Spinal cord (tissue), 9 donors: ENCODE measurements at regions not wholly inside any gene's neighbourhood (a gene's known extent, or its start where the extent isn't known, plus 50 kb on each side); places are given as distances from the start of the nearest gene placed in this dataset.

ENCODE experiments used
- DNase-seq, 6 donors: peaks; one replicate each; pipeline versions ENCODE4 v3.0.0 to v3.0.0-alpha.2; 2013 to 2015; ENCODE audit warnings: low spot score in 6 of 6, low read depth in 4 of 6
- H3K27ac ChIP-seq: one replicate; pipeline ENCODE4 v1.5.1; 2013; ENCODE audit warnings: low read depth, low read length, control low read depth
- H3K27me3 ChIP-seq: one replicate; pipeline ENCODE4 v1.6.1; 2013; ENCODE audit warnings: low read length; ENCODE audit not compliant: control insufficient read depth, insufficient read depth
- H3K36me3 ChIP-seq: one replicate; pipeline ENCODE4 v1.6.1; 2013; ENCODE audit warnings: low read length; ENCODE audit not compliant: control insufficient read depth, insufficient read depth
- H3K4me1 ChIP-seq: one replicate; pipeline ENCODE4 v1.6.1; 2013; ENCODE audit warnings: low read length; ENCODE audit not compliant: control insufficient read depth, insufficient read depth
- H3K4me3 ChIP-seq: one replicate; pipeline ENCODE4 v1.5.1; 2013; ENCODE audit warnings: low read depth, low read length, control low read depth
- H3K9me3 ChIP-seq: one replicate; pipeline ENCODE4 v1.6.1; 2013; ENCODE audit warnings: low read length; ENCODE audit not compliant: control insufficient read depth, insufficient read depth
- WGBS: methylation state at CpG from one replicate; pipeline ENCODE4 v1.1.5; 2013; ENCODE audit warnings: missing lambda C conversion rate; ENCODE audit not compliant: insufficient coverage; 5-methylcytosine and 5-hydroxymethylcytosine counted together
- donor health status: healthy.

DNA sequence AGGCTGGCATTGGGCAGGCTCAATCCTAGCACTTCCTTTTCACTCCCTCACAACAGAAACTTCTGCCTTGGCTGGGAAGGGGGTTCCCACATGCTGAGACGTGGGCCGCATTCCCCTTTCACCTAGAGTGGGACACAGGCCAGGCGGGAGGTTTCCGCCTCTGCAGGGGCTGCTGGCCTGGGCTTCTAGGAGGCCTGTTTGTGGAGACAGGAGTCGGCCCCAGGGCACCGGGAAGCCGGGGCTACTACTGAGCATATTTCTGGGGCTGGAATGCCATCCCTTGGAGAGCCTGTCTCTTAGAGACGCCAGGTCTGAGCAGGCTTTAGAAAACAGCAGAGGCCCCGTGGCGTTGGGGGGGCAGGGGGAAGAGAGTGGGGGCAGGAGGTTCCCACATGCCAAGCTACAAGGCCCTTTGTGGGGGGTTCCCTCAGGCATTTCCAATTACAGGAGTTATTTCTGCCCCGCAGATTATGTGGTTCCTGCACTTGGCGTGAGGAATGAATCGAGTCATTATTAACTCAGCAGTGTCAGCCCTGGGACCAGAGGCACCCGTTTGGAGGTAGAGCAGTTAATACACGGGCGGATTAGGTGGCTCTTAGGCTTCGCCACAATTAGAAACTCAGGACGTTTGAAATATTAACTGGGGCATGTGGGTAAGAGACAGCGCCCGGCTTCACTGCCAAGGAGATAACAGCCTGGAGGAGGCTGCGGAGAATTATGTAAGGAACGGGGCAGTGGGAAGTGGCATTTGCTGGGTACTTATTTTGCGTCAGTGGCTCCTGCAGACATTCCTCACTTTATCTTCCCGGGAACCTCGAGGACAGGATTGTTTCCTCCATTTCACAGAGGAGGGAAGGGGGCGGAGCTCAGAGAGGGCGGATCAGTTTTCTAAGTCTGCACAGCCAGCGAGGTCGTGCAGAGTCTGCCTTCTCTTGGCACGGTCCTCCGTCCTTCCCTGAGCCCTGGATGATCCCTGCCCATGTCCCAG is 162.5 kb downstream of the MAF start:
- H3K4me3 ChIP-seq, result no peak overlapping the region
- no peaks in the 10 kb centered on the region for H3K27me3 ChIP-seq
- H3K4me1 ChIP-seq, result peaks cover 23% of the 10 kb centered on the region
- peak in 5 of 6 donors; percentile 55 to 89 (median 71) for DNase-seq
- WGBS, result 10% methylated on average over 27 of the region's 31 CpGs
- no peaks in the 10 kb centered on the region for H3K36me3 ChIP-seq
- H3K9me3 ChIP-seq, result no peaks in the 10 kb centered on the region
- peak overlapping the region; percentile 16 for H3K27ac ChIP-seq

DNA sequence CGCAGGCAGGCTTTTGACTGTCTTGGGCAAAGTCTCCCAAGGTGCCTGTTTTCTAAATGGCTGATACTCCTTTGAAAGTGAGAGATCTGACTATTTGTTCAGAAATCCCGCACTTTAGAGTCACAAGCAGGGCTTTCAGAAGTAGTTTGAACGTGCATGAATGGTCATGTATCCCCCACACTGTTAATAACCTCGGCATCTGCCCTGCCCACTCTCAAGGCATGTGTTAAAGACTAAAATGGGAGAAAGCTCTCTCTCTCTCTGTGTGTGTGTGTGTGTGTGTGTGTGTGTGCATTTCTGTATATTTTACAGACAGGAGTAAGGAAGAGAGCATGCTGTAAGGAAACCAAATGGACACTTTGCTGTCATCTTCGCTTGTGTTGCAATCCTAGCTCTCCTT is 163.7 kb downstream of the MAF start:
- Histone ChIP-seq H3K27me3 (no peaks in the 10 kb centered on the region), H3K27ac (no peak overlapping the region), H3K4me3 (no peak overlapping the region), H3K4me1 (peaks cover 23% of the 10 kb centered on the region), H3K36me3 (no peaks in the 10 kb centered on the region), H3K9me3 (no peaks in the 10 kb centered on the region)
- WGBS, result 86% methylated on average over 1 of the region's 5 CpGs
- DNase-seq, result no peak

DNA sequence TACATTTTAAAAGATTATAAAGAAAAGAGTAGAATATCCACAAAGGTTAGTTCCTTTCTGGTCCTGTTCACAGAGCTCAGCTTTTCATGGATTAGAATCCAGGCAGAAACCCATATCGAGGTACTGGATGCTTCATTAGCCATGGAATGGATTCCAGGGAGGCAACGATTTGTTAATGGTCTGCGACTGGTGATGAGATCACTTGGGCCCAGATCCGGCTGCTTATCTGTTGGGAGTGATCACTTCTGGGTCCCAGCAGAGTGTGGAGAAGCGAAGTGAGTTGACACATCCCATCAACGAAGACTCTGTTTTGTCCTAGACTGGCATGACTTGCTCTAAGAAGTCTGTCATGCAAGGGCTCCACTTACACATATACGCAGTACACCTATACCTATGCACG is 165.8 kb downstream of the MAF start:
- 87% methylated on average over 8 of the region's 8 CpGs for WGBS
- Histone ChIP-seq H3K4me1 (peaks cover 33% of the 10 kb centered on the region), H3K36me3 (no peaks in the 10 kb centered on the region), H3K27ac (no peak overlapping the region), H3K27me3 (no peaks in the 10 kb centered on the region), H3K4me3 (no peak overlapping the region), H3K9me3 (no peaks in the 10 kb centered on the region)
- DNase-seq, result no peak

DNA sequence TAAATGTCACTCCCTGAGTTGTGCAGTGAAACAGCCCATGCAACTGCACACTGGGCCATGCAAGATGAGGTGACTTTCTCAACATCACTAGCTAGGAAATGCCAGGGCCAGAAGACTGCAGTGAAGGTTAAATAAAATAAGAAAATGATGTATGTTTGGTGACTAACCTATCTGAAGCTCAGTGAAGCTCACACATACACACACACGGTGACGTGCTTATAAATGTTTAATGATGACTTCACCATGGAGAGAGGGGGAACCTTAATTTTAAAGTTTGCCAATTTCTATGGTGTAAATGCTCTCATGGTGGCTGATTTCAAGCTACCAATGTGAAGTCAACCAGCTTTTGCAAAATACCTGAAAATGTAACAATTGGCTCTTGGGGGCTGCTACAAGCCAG is 166.4 kb downstream of the MAF start:
- Histone ChIP-seq H3K4me3 (no peak overlapping the region), H3K36me3 (no peaks in the 10 kb centered on the region), H3K4me1 (peaks cover 39% of the 10 kb centered on the region), H3K27me3 (no peaks in the 10 kb centered on the region), H3K27ac (no peak overlapping the region), H3K9me3 (no peaks in the 10 kb centered on the region)
- WGBS, result no CpG with 5 or more reads among the region's 2 CpGs
- no peak for DNase-seq

GRCh38 chr16:79431923-79432322 is 168.6 kb downstream of the MAF start:
- no peaks in the 10 kb centered on the region for H3K36me3 ChIP-seq
- peaks cover 22% of the 10 kb centered on the region for H3K4me1 ChIP-seq
- WGBS, result 100% methylated on average over 1 of the region's 4 CpGs
- H3K27me3 ChIP-seq, result no peaks in the 10 kb centered on the region
- H3K9me3 ChIP-seq, result no peaks in the 10 kb centered on the region
- no peak overlapping the region for H3K4me3 ChIP-seq
- no peak overlapping the region for H3K27ac ChIP-seq
- DNase-seq, result no peak

GRCh38 chr16:79430191-79430678 is 170.3 kb downstream of the MAF start:
- peak in 3 of 6 donors; percentile 20 to 80 (median 55) for DNase-seq
- WGBS, result 42% methylated on average over 7 of the region's 12 CpGs
- H3K27me3 ChIP-seq, result no peaks in the 10 kb centered on the region
- no peaks in the 10 kb centered on the region for H3K9me3 ChIP-seq
- peaks cover 18% of the 10 kb centered on the region for H3K4me1 ChIP-seq
- H3K27ac ChIP-seq, result no peak overlapping the region
- no peak overlapping the region for H3K4me3 ChIP-seq
- no peaks in the 10 kb centered on the region for H3K36me3 ChIP-seq

GRCh38 chr16:79429381-79430190 is 171.0 kb downstream of the MAF start:
- Histone ChIP-seq H3K9me3 (no peaks in the 10 kb centered on the region), H3K4me1 (peaks cover 18% of the 10 kb centered on the region), H3K27me3 (no peaks in the 10 kb centered on the region), H3K4me3 (no peak overlapping the region), H3K27ac (no peak overlapping the region), H3K36me3 (no peaks in the 10 kb centered on the region)
- peak in 3 of 6 donors; percentile 43 to 90 (median 64) for DNase-seq
- WGBS, result 35% methylated on average over 8 of the region's 16 CpGs

GRCh38 chr16:79426663-79427062 is 173.9 kb downstream of the MAF start:
- H3K36me3 ChIP-seq, result no peaks in the 10 kb centered on the region
- no peak overlapping the region for H3K27ac ChIP-seq
- DNase-seq, result no peak
- H3K4me1 ChIP-seq, result peaks cover 18% of the 10 kb centered on the region
- H3K9me3 ChIP-seq, result no peaks in the 10 kb centered on the region
- H3K4me3 ChIP-seq, result no peak overlapping the region
- no peaks in the 10 kb centered on the region for H3K27me3 ChIP-seq
- 71% methylated on average over 5 of the region's 6 CpGs for WGBS

DNA sequence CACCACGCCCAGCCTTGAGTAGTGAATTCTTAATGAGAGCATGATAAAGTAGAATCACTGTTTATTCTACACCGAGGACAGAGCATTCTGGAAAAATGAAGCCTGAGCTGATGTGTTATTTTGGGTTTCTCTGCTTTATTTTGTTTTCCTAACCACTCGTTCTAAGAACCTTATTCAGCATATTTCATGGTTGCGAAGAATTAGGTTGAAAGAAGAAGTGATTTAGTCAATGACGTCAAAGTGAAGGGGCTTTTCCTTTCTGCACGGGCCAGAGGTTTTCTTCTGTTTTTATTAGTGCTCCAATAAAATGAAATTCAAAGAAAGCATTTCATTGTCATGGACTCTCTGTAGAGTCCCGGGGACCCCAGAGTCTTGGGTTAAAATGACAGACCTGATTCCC is 178.5 kb downstream of the MAF start:
- no peak for DNase-seq
- H3K36me3 ChIP-seq, result no peaks in the 10 kb centered on the region
- H3K4me1 ChIP-seq, result peaks cover 13% of the 10 kb centered on the region
- no peak overlapping the region for H3K27ac ChIP-seq
- H3K4me3 ChIP-seq, result no peak overlapping the region
- 86% methylated on average over 3 of the region's 7 CpGs for WGBS
- no peaks in the 10 kb centered on the region for H3K9me3 ChIP-seq
- H3K27me3 ChIP-seq, result no peaks in the 10 kb centered on the region
